Immature natural killer cell (primary cell): ENCODE measurements at regions not wholly inside any gene's neighbourhood (a gene's known extent, or its start where the extent isn't known, plus 50 kb on each side); places are given as distances from the start of the nearest gene placed in this dataset.

Experiments used
- DNase-seq, 3 donors: peaks; one replicate each; pipeline ENCODE4 v3.0.0; 2022; ENCODE audit warnings: mixed read lengths in 1 of 3
- H3K27ac Mint-ChIP-seq, 6 donors: one replicate each; pipeline ENCODE4 v1.8.0; 2020; ENCODE audit warnings: mixed read lengths in 6 of 6, mild to moderate bottlenecking in 5 of 6, inconsistent platforms in 4 of 6, moderate library complexity in 3 of 6
- H3K27me3 Mint-ChIP-seq, 3 donors: one replicate each; pipeline ENCODE4 v1.8.0; 2020 to 2021; ENCODE audit warnings: low read depth in 3 of 3, mild to moderate bottlenecking in 3 of 3, mixed read lengths in 3 of 3, moderate library complexity in 3 of 3, inconsistent platforms in 1 of 3
- H3K36me3 Mint-ChIP-seq, 3 donors: one replicate each; pipeline ENCODE4 v1.8.0; 2020; ENCODE audit warnings: mixed read lengths in 3 of 3, inconsistent platforms in 2 of 3, mild to moderate bottlenecking in 2 of 3
- H3K4me1 Mint-ChIP-seq, 2 donors: one replicate each; pipeline ENCODE4 v1.8.0; 2020; ENCODE audit warnings: inconsistent platforms in 2 of 2, mild to moderate bottlenecking in 2 of 2, mixed read lengths in 2 of 2, moderate library complexity in 1 of 2
- H3K4me3 Mint-ChIP-seq, 5 donors: one replicate each; pipeline ENCODE4 v1.8.0; 2020; ENCODE audit warnings: mild to moderate bottlenecking in 5 of 5, mixed read lengths in 5 of 5, inconsistent platforms in 3 of 5, moderate library complexity in 3 of 5
- H3K9me3 Mint-ChIP-seq, 6 donors: one replicate each; pipeline ENCODE4 v1.8.0; 2020; ENCODE audit warnings: mild to moderate bottlenecking in 6 of 6, mixed read lengths in 6 of 6, inconsistent platforms in 4 of 6, moderate library complexity in 3 of 6

- Mint-ChIP-seq H3K9me3 (peaks cover 0 to 2% (median 0%) of the 10 kb centered on the region in 6 donors), H3K4me1 (no peaks in the 10 kb centered on the region), H3K36me3 (no peaks in the 10 kb centered on the region), H3K27me3 (peaks cover 2 to 7% (median 5%) of the 10 kb centered on the region in 3 donors), H3K4me3 (no peak overlapping the region), H3K27ac (no peak overlapping the region)
- DNase-seq = no peak
These were observed 282.5 kb upstream of the PLXNA2 start for GRCh38 chr1:208526613-208527125.

GRCh38 chr1:208527156-208527555, 283.0 kb upstream of the PLXNA2 start:
- H3K27ac Mint-ChIP-seq = no peak overlapping the region
- H3K9me3 Mint-ChIP-seq = peaks cover 0 to 2% (median 0%) of the 10 kb centered on the region in 6 donors
- H3K36me3 Mint-ChIP-seq = no peaks in the 10 kb centered on the region
- no peaks in the 10 kb centered on the region for H3K4me1 Mint-ChIP-seq
- DNase-seq = no peak
- H3K4me3 Mint-ChIP-seq = no peak overlapping the region
- H3K27me3 Mint-ChIP-seq = peaks cover 2 to 5% (median 4%) of the 10 kb centered on the region in 3 donors

DNA sequence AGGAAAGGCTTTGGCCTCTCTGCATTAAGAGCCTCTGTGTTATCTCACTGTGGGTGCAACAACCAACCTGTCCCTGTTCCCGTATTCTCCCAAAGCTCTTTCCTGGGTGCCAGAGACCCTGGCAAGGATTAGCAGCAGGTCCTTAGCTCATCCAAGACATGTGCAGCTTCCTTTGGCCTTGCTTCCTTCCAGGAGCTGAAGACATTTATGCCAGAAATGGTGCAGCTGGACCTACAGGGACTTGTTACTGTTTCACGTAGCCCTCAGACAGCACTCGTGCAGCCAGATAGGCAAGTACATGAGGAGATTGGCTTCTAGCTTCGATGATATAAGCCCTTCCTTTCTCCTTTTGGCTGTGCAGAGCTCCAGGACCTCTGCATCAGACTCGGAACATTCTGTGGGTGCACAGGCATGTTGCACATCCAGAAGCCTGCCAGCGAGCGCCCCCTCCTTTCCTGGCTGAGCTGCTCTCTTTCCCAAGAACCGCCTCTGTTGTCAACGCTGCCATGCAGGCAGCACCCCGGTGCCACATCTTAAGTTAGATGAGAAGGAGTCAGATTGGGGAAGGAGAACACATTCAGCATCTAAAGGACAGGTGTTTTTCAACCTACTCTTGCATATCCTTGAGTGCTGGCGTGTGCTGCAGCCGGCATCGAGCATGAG, 284.5 kb upstream of the PLXNA2 start:
- Mint-ChIP-seq H3K27me3 (peaks cover 2 to 7% (median 5%) of the 10 kb centered on the region in 3 donors), H3K4me1 (no peaks in the 10 kb centered on the region), H3K9me3 (peaks cover 0 to 2% (median 0%) of the 10 kb centered on the region in 6 donors), H3K27ac (no peak overlapping the region), H3K4me3 (no peak overlapping the region), H3K36me3 (no peaks in the 10 kb centered on the region)
- no peak for DNase-seq

DNA sequence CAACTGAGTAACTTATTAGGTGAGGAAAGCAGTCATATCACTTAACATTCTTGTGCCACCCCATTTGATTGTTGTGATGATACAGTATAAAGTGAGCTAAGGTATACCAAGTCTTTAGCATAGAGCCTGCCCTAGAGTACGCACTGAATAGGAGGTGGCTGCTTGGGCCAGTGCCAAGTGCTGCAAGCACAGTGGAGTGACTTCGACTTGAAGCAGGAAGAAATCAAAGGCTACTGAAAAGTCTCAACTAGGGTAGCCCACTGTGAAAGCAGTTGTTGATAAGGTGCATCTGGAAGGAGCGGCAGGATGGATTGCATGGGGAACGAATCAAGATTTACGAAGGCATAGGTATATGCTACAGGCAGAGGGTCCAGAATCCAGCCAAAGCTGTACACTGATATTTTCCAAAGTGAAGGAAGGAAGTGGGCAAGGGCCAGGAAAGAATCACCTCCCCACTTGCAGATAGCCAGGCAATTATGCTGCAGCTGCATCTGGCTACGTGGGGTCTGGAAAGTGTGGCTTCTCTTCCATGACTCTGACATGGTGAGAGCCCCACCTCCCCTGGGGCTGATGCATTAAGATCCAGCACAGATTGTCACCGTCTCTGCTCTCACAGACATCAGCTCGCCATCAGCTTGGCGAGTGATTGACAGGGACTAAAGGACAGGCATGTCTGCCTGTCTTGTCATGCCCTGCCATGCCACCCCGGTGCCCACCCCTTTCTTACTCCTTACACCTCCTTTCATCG, 287.0 kb upstream of the PLXNA2 start:
- Mint-ChIP-seq H3K27ac (no peak overlapping the region), H3K4me1 (no peaks in the 10 kb centered on the region), H3K36me3 (no peaks in the 10 kb centered on the region), H3K4me3 (no peak overlapping the region), H3K27me3 (peaks cover 0 to 7% (median 1%) of the 10 kb centered on the region in 3 donors), H3K9me3 (no peaks in the 10 kb centered on the region)
- DNase-seq = no peak

GRCh38 chr1:208533746-208534598, 289.8 kb upstream of the PLXNA2 start:
- H3K27ac Mint-ChIP-seq = no peak overlapping the region
- no peaks in the 10 kb centered on the region for H3K9me3 Mint-ChIP-seq
- DNase-seq = no peak
- H3K4me3 Mint-ChIP-seq = no peak overlapping the region
- H3K36me3 Mint-ChIP-seq = no peaks in the 10 kb centered on the region
- H3K27me3 Mint-ChIP-seq = peaks cover 0 to 7% (median 0%) of the 10 kb centered on the region in 3 donors
- no peaks in the 10 kb centered on the region for H3K4me1 Mint-ChIP-seq

DNA sequence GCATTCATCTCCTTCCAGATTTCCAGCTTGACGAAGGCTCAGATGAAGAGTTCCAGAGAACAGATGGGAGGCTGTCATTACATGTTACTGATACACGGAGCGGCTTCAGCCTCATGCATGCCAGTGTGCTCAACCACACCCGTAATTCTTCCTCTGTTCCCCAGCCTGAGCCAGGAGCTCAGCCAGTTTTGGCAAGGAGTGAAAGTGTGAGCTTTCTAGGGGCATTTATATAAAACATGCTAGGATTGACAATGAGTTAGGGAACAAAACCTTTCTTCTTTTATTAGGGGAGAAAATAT, 290.4 kb upstream of the PLXNA2 start:
- Mint-ChIP-seq H3K9me3 (no peaks in the 10 kb centered on the region), H3K27ac (no peak overlapping the region), H3K36me3 (no peaks in the 10 kb centered on the region), H3K4me3 (no peak overlapping the region), H3K4me1 (no peaks in the 10 kb centered on the region), H3K27me3 (peaks cover 0 to 5% (median 0%) of the 10 kb centered on the region in 3 donors)
- DNase-seq = no peak

DNA sequence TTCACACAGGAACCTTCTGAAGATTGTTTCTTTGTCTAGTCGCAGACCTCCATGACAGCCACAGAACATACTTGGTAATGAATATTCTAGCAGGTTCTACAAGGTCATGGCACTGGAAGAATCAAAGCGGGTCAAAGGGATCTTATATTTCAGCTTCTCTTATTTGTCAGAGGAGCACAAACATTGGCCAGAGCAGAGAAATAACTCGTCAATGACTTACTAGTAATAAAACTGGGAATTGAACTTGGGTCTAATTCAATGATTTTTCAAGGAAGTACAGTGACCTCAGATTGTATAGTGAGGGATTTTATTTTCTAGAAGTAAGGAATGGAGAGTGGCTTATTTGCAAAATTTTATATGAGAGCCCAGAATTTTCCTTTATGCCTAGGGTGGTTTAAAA, 290.8 kb upstream of the PLXNA2 start:
- no peak for DNase-seq
- Mint-ChIP-seq H3K4me1 (no peaks in the 10 kb centered on the region), H3K9me3 (peaks cover 0 to under 1% (median 0%) of the 10 kb centered on the region in 6 donors), H3K27ac (no peak overlapping the region), H3K27me3 (peaks cover 0 to 5% (median 0%) of the 10 kb centered on the region in 3 donors), H3K4me3 (no peak overlapping the region), H3K36me3 (no peaks in the 10 kb centered on the region)

DNA sequence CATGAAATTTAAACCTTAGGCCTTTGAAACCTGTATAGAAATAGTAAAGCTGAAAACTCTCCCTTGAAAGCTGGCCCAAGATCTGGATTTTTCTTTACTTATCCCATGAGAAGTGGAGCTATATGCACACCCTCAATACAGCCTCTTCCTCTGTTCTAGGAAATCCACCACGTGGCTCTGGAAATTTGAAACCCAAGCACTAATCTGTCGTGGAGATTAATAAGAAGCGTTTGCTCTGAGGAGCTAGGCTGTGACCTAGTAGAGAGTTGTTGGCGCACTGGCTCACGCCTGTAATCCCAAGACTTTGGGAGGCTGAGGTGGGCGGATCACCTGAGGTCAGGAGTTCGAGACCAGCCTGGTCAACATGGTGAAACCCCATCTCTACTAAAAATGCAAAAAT, 291.3 kb upstream of the PLXNA2 start:
- no peak overlapping the region for H3K4me3 Mint-ChIP-seq
- peaks cover 0 to 2% (median 0%) of the 10 kb centered on the region in 6 donors for H3K9me3 Mint-ChIP-seq
- DNase-seq = no peak
- no peaks in the 10 kb centered on the region for H3K4me1 Mint-ChIP-seq
- H3K36me3 Mint-ChIP-seq = no peaks in the 10 kb centered on the region
- H3K27me3 Mint-ChIP-seq = peaks cover 0 to 5% (median 0%) of the 10 kb centered on the region in 3 donors
- H3K27ac Mint-ChIP-seq = no peak overlapping the region

DNA sequence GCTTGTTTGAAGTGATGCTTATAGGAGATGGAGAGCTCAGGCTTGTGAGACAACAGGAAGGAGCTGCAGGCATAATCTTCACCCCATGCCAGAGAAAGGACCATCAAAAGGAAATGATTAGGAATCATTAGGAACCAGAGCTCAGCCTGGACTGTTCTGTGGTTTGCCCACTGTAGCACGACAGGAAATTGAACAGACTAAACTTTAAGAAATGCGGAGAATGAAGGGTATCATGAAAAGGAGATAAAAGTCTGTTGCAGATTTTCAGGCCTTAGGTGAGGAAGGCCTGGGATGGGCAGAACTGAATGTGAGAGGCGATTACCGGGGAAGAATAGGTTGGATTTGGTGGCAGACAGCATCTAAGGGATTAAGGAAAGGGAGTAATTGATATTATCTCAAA, 292.0 kb upstream of the PLXNA2 start:
- peaks cover 0 to 5% (median 0%) of the 10 kb centered on the region in 3 donors for H3K27me3 Mint-ChIP-seq
- H3K9me3 Mint-ChIP-seq = peaks cover 0 to 2% (median 0%) of the 10 kb centered on the region in 6 donors
- H3K4me3 Mint-ChIP-seq = no peak overlapping the region
- DNase-seq = no peak
- H3K27ac Mint-ChIP-seq = no peak overlapping the region
- no peaks in the 10 kb centered on the region for H3K36me3 Mint-ChIP-seq
- H3K4me1 Mint-ChIP-seq = peaks cover 0 to under 1% of the 10 kb centered on the region in 2 donors

DNA sequence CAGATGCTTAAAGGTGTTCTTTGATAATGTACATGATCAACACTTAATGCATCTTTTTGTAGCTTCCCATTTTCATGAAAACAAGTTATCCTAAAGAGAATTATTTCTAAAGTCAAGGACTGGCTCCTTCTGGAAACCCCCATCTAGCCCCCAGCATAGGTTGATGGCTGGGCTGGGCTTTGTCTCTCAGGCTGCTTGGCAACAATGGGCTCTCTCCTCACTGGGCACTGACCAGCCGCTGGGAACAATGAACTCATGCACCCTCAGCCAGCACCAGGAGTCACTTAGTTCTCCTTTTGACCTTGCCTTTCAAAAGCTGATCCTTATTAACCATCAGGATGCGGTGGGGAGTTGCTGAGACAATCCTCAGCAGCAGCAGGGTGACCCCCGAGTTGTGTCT, 293.0 kb upstream of the PLXNA2 start:
- no peaks in the 10 kb centered on the region for H3K36me3 Mint-ChIP-seq
- H3K4me1 Mint-ChIP-seq = peaks cover 0 to 3% of the 10 kb centered on the region in 2 donors
- peaks cover 0 to 2% (median 0%) of the 10 kb centered on the region in 6 donors for H3K9me3 Mint-ChIP-seq
- H3K27ac Mint-ChIP-seq = no peak overlapping the region
- peaks cover 0 to 4% (median 0%) of the 10 kb centered on the region in 3 donors for H3K27me3 Mint-ChIP-seq
- DNase-seq = no peak
- no peak overlapping the region for H3K4me3 Mint-ChIP-seq

- H3K27me3 Mint-ChIP-seq = peaks cover 0 to 4% (median 0%) of the 10 kb centered on the region in 3 donors
- peaks cover 0 to 2% (median 0%) of the 10 kb centered on the region in 6 donors for H3K9me3 Mint-ChIP-seq
- no peak for DNase-seq
- no peaks in the 10 kb centered on the region for H3K36me3 Mint-ChIP-seq
- no peak overlapping the region for H3K27ac Mint-ChIP-seq
- no peak overlapping the region for H3K4me3 Mint-ChIP-seq
- peaks cover 4 to 11% of the 10 kb centered on the region in 2 donors for H3K4me1 Mint-ChIP-seq
These were observed 293.9 kb upstream of the PLXNA2 start for GRCh38 chr1:208538078-208538477.

- H3K9me3 Mint-ChIP-seq = peaks cover 0 to 2% (median 0%) of the 10 kb centered on the region in 6 donors
- H3K4me1 Mint-ChIP-seq = peaks cover 7 to 13% of the 10 kb centered on the region in 2 donors
- peaks cover 0 to 2% (median 0%) of the 10 kb centered on the region in 3 donors for H3K27me3 Mint-ChIP-seq
- no peak for DNase-seq
- H3K36me3 Mint-ChIP-seq = no peaks in the 10 kb centered on the region
- H3K27ac Mint-ChIP-seq = no peak overlapping the region
- H3K4me3 Mint-ChIP-seq = no peak overlapping the region
These were observed 294.4 kb upstream of the PLXNA2 start for GRCh38 chr1:208538587-208538986.

GRCh38 chr1:208540724-208541123, 296.5 kb upstream of the PLXNA2 start:
- H3K4me3 Mint-ChIP-seq = no peak overlapping the region
- no peak overlapping the region for H3K27ac Mint-ChIP-seq
- peaks cover 0 to 2% (median 0%) of the 10 kb centered on the region in 3 donors for H3K27me3 Mint-ChIP-seq
- DNase-seq = no peak
- H3K36me3 Mint-ChIP-seq = no peaks in the 10 kb centered on the region
- peaks cover 7 to 13% of the 10 kb centered on the region in 2 donors for H3K4me1 Mint-ChIP-seq
- H3K9me3 Mint-ChIP-seq = peaks cover 0 to 2% (median 0%) of the 10 kb centered on the region in 6 donors
